Loucy (cell line): ENCODE measurements at regions not wholly inside any gene's neighbourhood (a gene's known extent, or its start where the extent isn't known, plus 50 kb on each side); places are given as distances from the start of the nearest gene placed in this dataset.

ENCODE experiments used
- EZH2phosphoT487 ChIP-seq: fragments of 200-600 bp; IDR thresholded peaks from 2 replicates; pipeline ENCODE4 v1.6.1; 2018; ENCODE audit warnings: antibody characterized with exemption, mild to moderate bottlenecking, moderate library complexity, borderline replicate concordance
- TF ChIP-seq, protein P1 (sequence below): fragments of 200-600 bp; sonication (generic); conservative IDR thresholded peaks from 2 replicates; pipeline ENCODE4 v1.5.1; 2014; ENCODE audit warnings: mild to moderate bottlenecking, antibody characterized with exemption, low read length

DNA sequence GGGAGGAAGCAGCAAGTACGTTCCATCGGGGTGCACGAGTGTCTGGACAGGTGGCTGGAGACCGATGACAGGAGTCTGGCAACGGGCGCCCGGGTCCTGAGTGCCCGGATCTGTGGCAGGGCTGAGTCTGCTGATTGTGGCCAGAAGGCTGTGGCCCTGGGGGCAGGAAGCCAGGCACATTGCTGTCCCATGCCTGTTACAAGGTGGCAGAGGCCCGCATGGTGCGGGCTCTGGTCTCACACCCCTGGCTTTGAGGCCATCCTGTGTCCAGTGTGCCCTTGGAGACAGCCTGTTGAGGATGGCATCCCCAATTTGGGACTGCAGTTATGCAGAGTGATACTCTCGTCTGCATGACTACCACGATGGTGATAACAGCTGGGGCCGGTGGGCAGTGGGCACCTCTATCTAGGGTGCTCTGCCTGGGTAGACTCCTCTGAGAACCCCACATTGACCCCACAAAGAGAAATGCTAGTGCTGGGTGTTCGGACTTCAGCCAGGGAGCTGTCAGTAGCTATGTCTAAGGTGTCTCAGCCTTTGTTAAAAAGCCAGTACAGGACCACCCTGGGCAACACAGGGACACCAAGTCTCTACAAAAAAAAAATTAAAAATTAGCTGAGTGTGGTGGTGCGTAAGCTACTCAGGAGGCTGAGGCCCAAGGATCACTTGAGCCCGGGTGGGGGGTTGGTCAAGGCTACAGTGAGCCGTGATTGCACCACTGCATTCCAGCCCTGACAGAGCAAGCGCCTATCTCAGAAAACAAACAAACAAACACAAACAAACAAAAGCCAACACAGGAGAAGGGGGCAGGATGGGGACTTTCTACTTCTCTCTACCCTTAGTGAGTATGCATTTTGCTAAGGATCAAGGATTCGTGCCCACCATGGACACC, 88.3 kb downstream of the RHOB start:
- TF ChIP-seq, protein P1, sequence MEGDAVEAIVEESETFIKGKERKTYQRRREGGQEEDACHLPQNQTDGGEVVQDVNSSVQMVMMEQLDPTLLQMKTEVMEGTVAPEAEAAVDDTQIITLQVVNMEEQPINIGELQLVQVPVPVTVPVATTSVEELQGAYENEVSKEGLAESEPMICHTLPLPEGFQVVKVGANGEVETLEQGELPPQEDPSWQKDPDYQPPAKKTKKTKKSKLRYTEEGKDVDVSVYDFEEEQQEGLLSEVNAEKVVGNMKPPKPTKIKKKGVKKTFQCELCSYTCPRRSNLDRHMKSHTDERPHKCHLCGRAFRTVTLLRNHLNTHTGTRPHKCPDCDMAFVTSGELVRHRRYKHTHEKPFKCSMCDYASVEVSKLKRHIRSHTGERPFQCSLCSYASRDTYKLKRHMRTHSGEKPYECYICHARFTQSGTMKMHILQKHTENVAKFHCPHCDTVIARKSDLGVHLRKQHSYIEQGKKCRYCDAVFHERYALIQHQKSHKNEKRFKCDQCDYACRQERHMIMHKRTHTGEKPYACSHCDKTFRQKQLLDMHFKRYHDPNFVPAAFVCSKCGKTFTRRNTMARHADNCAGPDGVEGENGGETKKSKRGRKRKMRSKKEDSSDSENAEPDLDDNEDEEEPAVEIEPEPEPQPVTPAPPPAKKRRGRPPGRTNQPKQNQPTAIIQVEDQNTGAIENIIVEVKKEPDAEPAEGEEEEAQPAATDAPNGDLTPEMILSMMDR = no peak
- no peak for TF ChIP-seq EZH2phosphoT487
